Stomach (tissue), 4 donors: ENCODE measurements at regions not wholly inside any gene's neighbourhood (a gene's known extent, or its start where the extent isn't known, plus 50 kb on each side); places are given as distances from the start of the nearest gene placed in this dataset.

Experiments used
- POLR2A ChIP-seq, 4 donors: fragments of 450-650 bp; IDR thresholded peaks; one replicate each; pipeline ENCODE4 v1.6.1; 2016; ENCODE audit warnings: antibody characterized with exemption in 4 of 4, control low read depth in 2 of 4, mild to moderate bottlenecking in 1 of 4, moderate library complexity in 1 of 4
- TF ChIP-seq, protein P1 (sequence below), 7 experiments: fragments of 450-650 bp in 4 of 7; fragments of 200-600 bp in 3 of 7; sonication (generic) in 3 of 7; IDR thresholded peaks; one replicate each; pipeline ENCODE4 v1.5.1; 2016 to 2019; ENCODE audit warnings: antibody characterized with exemption in 7 of 7, control low read depth in 2 of 7, mild to moderate bottlenecking in 1 of 7

DNA sequence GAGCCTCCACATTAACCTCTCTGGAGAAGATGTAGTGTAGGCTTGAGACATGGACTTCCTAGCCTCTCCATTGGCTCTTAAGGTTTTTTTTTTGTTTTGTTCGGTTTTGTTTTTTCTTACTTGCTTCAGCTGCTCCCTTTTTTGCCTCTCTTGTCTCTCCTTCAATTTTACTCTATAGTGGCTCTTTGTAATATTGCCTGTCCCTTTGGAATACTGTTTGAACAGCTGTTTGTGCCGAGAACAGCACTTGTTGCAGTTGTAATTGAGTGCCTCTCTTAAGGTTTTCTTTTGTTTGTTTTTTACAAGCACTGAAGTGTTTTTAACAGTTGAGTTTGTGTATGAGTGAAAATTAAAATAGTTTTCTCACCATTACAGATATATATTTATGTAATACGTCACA lies 567.7 kb downstream of the LRFN5 start:
- no peak for TF ChIP-seq POLR2A (IDR thresholded peaks at IDR 0.05)
- TF ChIP-seq, protein P1, sequence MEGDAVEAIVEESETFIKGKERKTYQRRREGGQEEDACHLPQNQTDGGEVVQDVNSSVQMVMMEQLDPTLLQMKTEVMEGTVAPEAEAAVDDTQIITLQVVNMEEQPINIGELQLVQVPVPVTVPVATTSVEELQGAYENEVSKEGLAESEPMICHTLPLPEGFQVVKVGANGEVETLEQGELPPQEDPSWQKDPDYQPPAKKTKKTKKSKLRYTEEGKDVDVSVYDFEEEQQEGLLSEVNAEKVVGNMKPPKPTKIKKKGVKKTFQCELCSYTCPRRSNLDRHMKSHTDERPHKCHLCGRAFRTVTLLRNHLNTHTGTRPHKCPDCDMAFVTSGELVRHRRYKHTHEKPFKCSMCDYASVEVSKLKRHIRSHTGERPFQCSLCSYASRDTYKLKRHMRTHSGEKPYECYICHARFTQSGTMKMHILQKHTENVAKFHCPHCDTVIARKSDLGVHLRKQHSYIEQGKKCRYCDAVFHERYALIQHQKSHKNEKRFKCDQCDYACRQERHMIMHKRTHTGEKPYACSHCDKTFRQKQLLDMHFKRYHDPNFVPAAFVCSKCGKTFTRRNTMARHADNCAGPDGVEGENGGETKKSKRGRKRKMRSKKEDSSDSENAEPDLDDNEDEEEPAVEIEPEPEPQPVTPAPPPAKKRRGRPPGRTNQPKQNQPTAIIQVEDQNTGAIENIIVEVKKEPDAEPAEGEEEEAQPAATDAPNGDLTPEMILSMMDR (IDR thresholded peaks at IDR 0.05): no peak
